Stimulated activated effector memory CD8-positive, alpha-beta T cell treated with anti-CD3 and anti-CD28 coated beads, Interleukin-12 subunit alpha, Interleukin-12 subunit beta, amount 100 ng/mL, for 72 hours (primary cell): ENCODE measurements at regions not wholly inside any gene's neighbourhood (a gene's known extent, or its start where the extent isn't known, plus 50 kb on each side); places are given as distances from the start of the nearest gene placed in this dataset.

Experiments
- ATAC-seq: fragments of 150-1000 bp; cut with Tn5 transposase; 2 replicates; pipeline ENCODE4 v1.10.0; 2021
- DNase-seq, 2 donors: peaks; one replicate each; pipeline ENCODE4 v3.0.0; 2021 to 2022; ENCODE audit warnings: low spot score in 2 of 2
- H3K27ac Mint-ChIP-seq: one replicate; pipeline ENCODE4 v1.8.0; 2022; ENCODE audit warnings: mild to moderate bottlenecking, mixed read lengths
- H3K36me3 Mint-ChIP-seq: one replicate; pipeline ENCODE4 v1.8.0; 2022; ENCODE audit warnings: mild to moderate bottlenecking, mixed read lengths
- H3K4me1 Mint-ChIP-seq: one replicate; pipeline ENCODE4 v1.8.0; 2022; ENCODE audit warnings: mixed read lengths
- H3K4me3 Mint-ChIP-seq: one replicate; pipeline ENCODE4 v1.8.0; 2022; ENCODE audit warnings: mild to moderate bottlenecking, mixed read lengths
- H3K9me3 Mint-ChIP-seq: one replicate; pipeline ENCODE4 v1.8.0; 2022; ENCODE audit warnings: mixed read lengths

- H3K9me3 Mint-ChIP-seq = no peaks in the 10 kb centered on the region
- no peaks in the 10 kb centered on the region for H3K4me1 Mint-ChIP-seq
- DNase-seq (no peak), ATAC-seq (no peak)
- H3K27ac Mint-ChIP-seq = no peak overlapping the region
- no peak overlapping the region for H3K4me3 Mint-ChIP-seq
- no peaks in the 10 kb centered on the region for H3K36me3 Mint-ChIP-seq
These were observed 129.3 kb upstream of the PLPPR5 start for GRCh38 chr1:99133756-99134500.

DNA sequence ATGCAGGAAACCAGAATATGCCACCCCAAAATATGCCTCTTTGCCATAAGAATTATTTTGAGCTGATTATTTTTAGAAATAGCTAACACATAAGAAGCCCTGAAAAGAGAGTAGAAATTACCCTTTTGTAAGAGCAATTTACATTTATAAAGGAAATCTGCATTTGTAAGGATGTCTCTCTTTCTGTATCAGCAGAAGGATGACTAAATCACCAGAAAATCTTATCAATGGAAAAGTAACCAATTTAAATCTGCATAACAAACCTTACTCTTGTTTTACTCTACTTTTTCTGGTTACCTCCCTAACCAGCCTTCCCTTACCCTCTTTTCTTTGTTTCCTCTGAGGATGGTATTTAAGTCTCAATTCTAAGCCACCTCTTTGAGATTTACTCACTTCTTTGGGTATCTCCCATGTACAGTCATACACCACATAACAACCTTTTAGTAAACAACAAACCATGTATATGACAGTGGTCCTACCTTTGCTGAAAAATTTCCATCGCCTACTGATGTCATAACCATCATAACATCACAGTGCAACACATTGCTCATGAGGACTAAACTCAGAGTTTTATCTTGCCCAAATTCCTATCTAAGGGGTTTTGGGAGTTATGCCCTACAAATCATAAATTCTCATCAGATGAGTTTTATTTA is 126.6 kb upstream of the PLPPR4 start:
- Mint-ChIP-seq H3K9me3 (no peaks in the 10 kb centered on the region), H3K4me3 (no peak overlapping the region), H3K27ac (no peak overlapping the region), H3K36me3 (no peaks in the 10 kb centered on the region), H3K4me1 (no peaks in the 10 kb centered on the region)
- DNase-seq (no peak), ATAC-seq (peak; percentile 72)

DNA sequence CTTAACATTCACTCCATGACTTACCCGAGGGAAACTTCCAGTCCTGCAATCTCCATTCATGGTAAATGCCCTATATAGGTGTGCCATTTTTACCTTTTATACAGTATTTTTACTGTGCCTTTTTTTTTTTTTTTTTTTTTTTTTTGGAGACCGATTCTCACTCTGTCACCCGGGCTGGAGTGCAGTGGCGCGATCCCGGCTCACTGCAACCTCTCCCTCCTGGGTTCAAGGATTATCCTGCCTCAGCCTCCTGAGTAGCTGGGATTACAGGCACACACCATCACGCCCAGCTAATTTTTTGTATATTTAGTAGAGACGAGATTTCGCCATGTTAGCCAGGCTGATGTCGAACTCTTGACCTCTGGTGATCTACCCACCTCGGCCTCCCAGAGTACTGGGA is 124.4 kb upstream of the PLPPR4 start:
- H3K27ac Mint-ChIP-seq = no peak overlapping the region
- no peak for DNase-seq

GRCh38 chr1:99146129-99146848 is 118.0 kb upstream of the PLPPR4 start:
- Mint-ChIP-seq H3K4me1 (no peaks in the 10 kb centered on the region), H3K4me3 (no peak overlapping the region), H3K9me3 (no peaks in the 10 kb centered on the region), H3K36me3 (no peaks in the 10 kb centered on the region), H3K27ac (no peak overlapping the region)
- ATAC-seq = no peak
- DNase-seq = no peak

More for the DNA sequence above, 124.4 kb upstream of the PLPPR4 start:
- no peaks in the 10 kb centered on the region for H3K9me3 Mint-ChIP-seq
- ATAC-seq = no peak
- H3K4me1 Mint-ChIP-seq = no peaks in the 10 kb centered on the region
- H3K36me3 Mint-ChIP-seq = no peaks in the 10 kb centered on the region
- H3K4me3 Mint-ChIP-seq = no peak overlapping the region

GRCh38 chr1:99149952-99150351 is 114.3 kb upstream of the PLPPR4 start:
- DNase-seq (no peak), ATAC-seq (no peak)
- Mint-ChIP-seq H3K4me3 (no peak overlapping the region), H3K9me3 (no peaks in the 10 kb centered on the region), H3K27ac (no peak overlapping the region), H3K36me3 (no peaks in the 10 kb centered on the region), H3K4me1 (no peaks in the 10 kb centered on the region)

DNA sequence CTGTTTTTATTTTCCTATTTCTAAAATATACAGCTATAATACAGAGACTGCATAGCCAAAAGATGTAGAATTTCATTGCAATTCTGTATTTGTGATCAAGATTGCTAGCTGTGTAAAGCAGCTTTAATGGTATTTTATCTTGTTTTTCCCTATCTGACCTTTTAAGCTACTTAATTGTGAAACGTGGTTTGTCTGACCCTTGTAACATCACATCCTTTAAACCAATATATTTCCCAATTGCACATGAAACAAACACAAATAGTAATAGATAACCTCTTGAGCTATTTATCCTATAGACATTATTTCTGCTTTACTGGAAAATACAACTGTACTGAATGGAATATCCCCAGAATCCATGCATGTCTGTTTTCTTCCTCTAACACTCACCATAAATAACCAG is 112.2 kb upstream of the PLPPR4 start:
- no peaks in the 10 kb centered on the region for H3K36me3 Mint-ChIP-seq
- no peak overlapping the region for H3K27ac Mint-ChIP-seq
- H3K4me3 Mint-ChIP-seq = no peak overlapping the region
- H3K4me1 Mint-ChIP-seq = no peaks in the 10 kb centered on the region
- no peak for DNase-seq
- no peak for ATAC-seq
- H3K9me3 Mint-ChIP-seq = no peaks in the 10 kb centered on the region

- Mint-ChIP-seq H3K9me3 (no peaks in the 10 kb centered on the region), H3K4me1 (no peaks in the 10 kb centered on the region), H3K36me3 (no peaks in the 10 kb centered on the region), H3K4me3 (no peak overlapping the region), H3K27ac (no peak overlapping the region)
- ATAC-seq = no peak
- no peak for DNase-seq
These were observed 100.6 kb upstream of the PLPPR4 start for GRCh38 chr1:99163671-99164070.

- ATAC-seq (peak; percentile 78), DNase-seq (no peak)
- Mint-ChIP-seq H3K4me1 (no peaks in the 10 kb centered on the region), H3K36me3 (no peaks in the 10 kb centered on the region), H3K9me3 (no peaks in the 10 kb centered on the region), H3K27ac (no peak overlapping the region), H3K4me3 (no peak overlapping the region)
These were observed 93.8 kb upstream of the PLPPR4 start for GRCh38 chr1:99170516-99170915.

- no peak for ATAC-seq
- no peaks in the 10 kb centered on the region for H3K4me1 Mint-ChIP-seq
- no peak for DNase-seq
- H3K27ac Mint-ChIP-seq = no peak overlapping the region
- H3K9me3 Mint-ChIP-seq = no peaks in the 10 kb centered on the region
- no peak overlapping the region for H3K4me3 Mint-ChIP-seq
- no peaks in the 10 kb centered on the region for H3K36me3 Mint-ChIP-seq
These were observed 93.0 kb upstream of the PLPPR4 start for GRCh38 chr1:99171184-99171813.

DNA sequence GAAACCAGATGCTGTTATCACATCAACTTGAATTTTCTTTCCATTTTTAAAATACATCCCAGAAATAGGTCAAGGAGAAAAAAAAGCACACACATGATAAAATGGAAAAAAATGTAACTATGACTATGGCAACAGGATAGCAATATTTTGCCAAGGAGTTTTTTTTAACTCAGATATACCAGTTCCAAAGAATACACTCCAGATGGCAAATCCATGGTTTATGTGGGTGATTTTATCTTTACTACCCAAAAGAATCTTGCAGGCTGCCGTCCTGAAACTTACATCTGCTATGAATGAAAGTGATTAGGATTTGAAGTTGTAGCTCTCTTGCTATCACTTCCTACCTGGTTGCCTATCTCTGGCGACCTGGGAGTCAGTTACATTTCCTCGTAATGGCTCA is 91.0 kb upstream of the PLPPR4 start:
- H3K27ac Mint-ChIP-seq = no peak overlapping the region
- DNase-seq (no peak), ATAC-seq (no peak)
- no peaks in the 10 kb centered on the region for H3K4me1 Mint-ChIP-seq
- H3K4me3 Mint-ChIP-seq = no peak overlapping the region
- H3K36me3 Mint-ChIP-seq = no peaks in the 10 kb centered on the region
- no peaks in the 10 kb centered on the region for H3K9me3 Mint-ChIP-seq

DNA sequence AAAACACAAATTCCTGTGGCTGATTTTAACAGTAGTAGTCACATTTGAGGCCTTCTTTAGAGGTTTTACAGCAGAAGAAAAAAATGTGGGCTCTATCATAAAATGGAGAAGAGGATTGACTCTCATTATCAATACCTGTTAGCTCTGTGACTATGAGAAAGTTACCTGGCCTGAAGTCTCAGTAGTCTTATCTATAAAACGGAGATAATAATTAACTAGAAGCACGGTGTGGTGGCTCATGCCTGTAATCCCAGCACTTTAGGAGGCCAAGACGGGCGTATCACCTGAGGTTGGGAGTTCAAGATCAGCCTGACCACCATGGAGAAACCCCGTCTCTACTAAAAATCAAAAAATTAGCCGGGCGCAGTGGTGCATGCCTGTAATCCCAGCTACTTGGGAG is 90.4 kb upstream of the PLPPR4 start:
- DNase-seq (no peak), ATAC-seq (no peak)
- no peaks in the 10 kb centered on the region for H3K4me1 Mint-ChIP-seq
- no peaks in the 10 kb centered on the region for H3K36me3 Mint-ChIP-seq
- H3K27ac Mint-ChIP-seq = no peak overlapping the region
- no peaks in the 10 kb centered on the region for H3K9me3 Mint-ChIP-seq
- no peak overlapping the region for H3K4me3 Mint-ChIP-seq

- DNase-seq (no peak), ATAC-seq (no peak)
- Mint-ChIP-seq H3K27ac (no peak overlapping the region), H3K4me1 (no peaks in the 10 kb centered on the region), H3K36me3 (no peaks in the 10 kb centered on the region), H3K4me3 (no peak overlapping the region), H3K9me3 (no peaks in the 10 kb centered on the region)
These were observed 87.5 kb upstream of the PLPPR4 start for GRCh38 chr1:99176753-99177152.

- H3K4me1 Mint-ChIP-seq = no peaks in the 10 kb centered on the region
These were observed 86.8 kb upstream of the PLPPR4 start for GRCh38 chr1:99177465-99177864.

GRCh38 chr1:99180343-99180808 is 83.9 kb upstream of the PLPPR4 start:
- Mint-ChIP-seq H3K9me3 (no peaks in the 10 kb centered on the region), H3K36me3 (no peaks in the 10 kb centered on the region), H3K27ac (no peak overlapping the region), H3K4me3 (no peak overlapping the region), H3K4me1 (no peaks in the 10 kb centered on the region)
- ATAC-seq (peak; percentile 78), DNase-seq (peak; percentile 33 to 69)

More at GRCh38 chr1:99177465-99177864, 86.8 kb upstream of the PLPPR4 start:
- Mint-ChIP-seq H3K27ac (no peak overlapping the region), H3K4me3 (no peak overlapping the region), H3K36me3 (no peaks in the 10 kb centered on the region), H3K9me3 (no peaks in the 10 kb centered on the region)
- ATAC-seq (no peak), DNase-seq (no peak)

DNA sequence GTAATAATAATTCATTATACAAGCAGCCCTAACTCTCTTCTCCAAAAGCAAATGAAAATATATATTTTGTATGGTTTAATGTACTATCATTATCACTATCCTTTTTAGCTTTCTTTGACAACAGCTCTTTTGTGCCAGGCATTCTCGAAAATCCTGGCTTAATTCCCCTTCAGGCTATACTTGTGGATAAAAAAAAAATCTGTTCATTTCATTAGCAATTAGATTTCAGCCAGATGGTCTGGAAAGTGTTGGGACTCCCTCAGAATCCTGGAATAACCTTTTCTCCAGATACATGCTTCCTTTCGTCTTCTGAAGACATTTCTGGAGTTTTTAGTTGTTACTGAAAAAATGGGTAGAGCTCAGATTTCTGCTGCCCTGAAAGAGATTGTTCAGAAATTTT is 83.4 kb upstream of the PLPPR4 start:
- Mint-ChIP-seq H3K27ac (no peak overlapping the region), H3K9me3 (no peaks in the 10 kb centered on the region), H3K36me3 (no peaks in the 10 kb centered on the region)

More for the DNA sequence above, 83.4 kb upstream of the PLPPR4 start:
- Mint-ChIP-seq H3K4me3 (no peak overlapping the region), H3K4me1 (no peaks in the 10 kb centered on the region)
- DNase-seq (no peak), ATAC-seq (no peak)
